ENCODE measurements at regions not wholly inside any gene's neighbourhood (a gene's known extent, or its start where the extent isn't known, plus 50 kb on each side); places are given as distances from the start of the nearest gene placed in this dataset.

DNA sequence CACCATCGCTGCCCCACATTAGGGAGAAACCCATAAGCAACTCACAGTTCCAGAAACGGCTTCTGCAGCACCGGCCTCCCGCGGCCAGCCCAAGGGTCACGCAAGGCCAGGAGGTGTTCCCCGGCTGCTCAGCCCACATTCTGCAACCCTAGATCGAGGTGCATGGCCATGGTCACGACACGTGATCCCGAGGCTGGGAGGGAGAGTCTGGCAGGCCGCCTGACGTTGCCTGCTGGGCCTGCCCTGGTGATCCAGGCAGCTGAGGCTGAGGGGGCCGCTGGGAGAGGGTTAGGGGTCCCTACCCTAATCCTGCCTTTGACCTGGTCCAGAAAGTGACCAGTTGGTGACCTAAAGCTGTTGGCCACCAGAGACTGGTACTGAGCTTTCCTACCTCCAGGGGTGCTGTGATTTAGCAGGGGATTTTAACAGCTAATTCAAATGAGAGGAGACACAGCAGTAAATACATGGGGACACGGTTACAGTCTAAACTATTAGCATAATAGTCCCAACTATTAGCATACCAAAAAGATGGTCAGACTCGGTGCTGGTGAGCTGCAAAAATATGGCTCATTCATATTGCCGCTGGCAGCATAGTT lies 97.4 kb upstream of the CIBAR2 start (continued):
- no peak for TF ChIP-seq SMC3 (IDR thresholded peaks at IDR 0.05; ENCODE audit: low read length)
- no peak for TF ChIP-seq ZNF616 (CRISPR knock-in tag; IDR thresholded peaks at IDR 0.05; ENCODE audit: low read depth)
- TF ChIP-seq HMGXB3 (CRISPR knock-in tag; IDR thresholded peaks at IDR 0.05; ENCODE audit: borderline replicate concordance): no peak
- TF ChIP-seq JUN (CRISPR knock-in tag; IDR thresholded peaks at IDR 0.05): 0 out of 2 replicates have a peak, but pooled peaks have one; percentile 34
- TF ChIP-seq, protein P1, sequence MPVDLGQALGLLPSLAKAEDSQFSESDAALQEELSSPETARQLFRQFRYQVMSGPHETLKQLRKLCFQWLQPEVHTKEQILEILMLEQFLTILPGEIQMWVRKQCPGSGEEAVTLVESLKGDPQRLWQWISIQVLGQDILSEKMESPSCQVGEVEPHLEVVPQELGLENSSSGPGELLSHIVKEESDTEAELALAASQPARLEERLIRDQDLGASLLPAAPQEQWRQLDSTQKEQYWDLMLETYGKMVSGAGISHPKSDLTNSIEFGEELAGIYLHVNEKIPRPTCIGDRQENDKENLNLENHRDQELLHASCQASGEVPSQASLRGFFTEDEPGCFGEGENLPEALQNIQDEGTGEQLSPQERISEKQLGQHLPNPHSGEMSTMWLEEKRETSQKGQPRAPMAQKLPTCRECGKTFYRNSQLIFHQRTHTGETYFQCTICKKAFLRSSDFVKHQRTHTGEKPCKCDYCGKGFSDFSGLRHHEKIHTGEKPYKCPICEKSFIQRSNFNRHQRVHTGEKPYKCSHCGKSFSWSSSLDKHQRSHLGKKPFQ (CRISPR knock-in tag; IDR thresholded peaks at IDR 0.05; ENCODE audit: insufficient replicate concordance): no peak
- no peak for TF ChIP-seq MTF2 (CRISPR knock-in tag; IDR thresholded peaks at IDR 0.05; ENCODE audit: borderline replicate concordance)
- TF ChIP-seq ZBTB3 (CRISPR knock-in tag; IDR thresholded peaks at IDR 0.05; ENCODE audit: borderline replicate concordance, low read depth): no peak
- TF ChIP-seq KDM1A (CRISPR knock-in tag; IDR thresholded peaks at IDR 0.05): 0 out of 2 replicates have a peak, but pooled peaks have one; percentile 28
- TF ChIP-seq ZBTB33 (CRISPR knock-in tag; IDR thresholded peaks at IDR 0.05): no peak
- no peak for TF ChIP-seq CBX2 (IDR thresholded peaks at IDR 0.05; ENCODE audit: low read depth, low read length)
- no peak for TF ChIP-seq CBX2 (CRISPR knock-in tag; IDR thresholded peaks at IDR 0.05; ENCODE audit: low read depth)
- peak; percentile 64; the same call in 1 of the 2 replicates for TF ChIP-seq MXD1 (CRISPR knock-in tag; IDR thresholded peaks at IDR 0.05)
- no peak for TF ChIP-seq MTERF4 (CRISPR knock-in tag; IDR thresholded peaks at IDR 0.05)
- TF ChIP-seq, protein P2, sequence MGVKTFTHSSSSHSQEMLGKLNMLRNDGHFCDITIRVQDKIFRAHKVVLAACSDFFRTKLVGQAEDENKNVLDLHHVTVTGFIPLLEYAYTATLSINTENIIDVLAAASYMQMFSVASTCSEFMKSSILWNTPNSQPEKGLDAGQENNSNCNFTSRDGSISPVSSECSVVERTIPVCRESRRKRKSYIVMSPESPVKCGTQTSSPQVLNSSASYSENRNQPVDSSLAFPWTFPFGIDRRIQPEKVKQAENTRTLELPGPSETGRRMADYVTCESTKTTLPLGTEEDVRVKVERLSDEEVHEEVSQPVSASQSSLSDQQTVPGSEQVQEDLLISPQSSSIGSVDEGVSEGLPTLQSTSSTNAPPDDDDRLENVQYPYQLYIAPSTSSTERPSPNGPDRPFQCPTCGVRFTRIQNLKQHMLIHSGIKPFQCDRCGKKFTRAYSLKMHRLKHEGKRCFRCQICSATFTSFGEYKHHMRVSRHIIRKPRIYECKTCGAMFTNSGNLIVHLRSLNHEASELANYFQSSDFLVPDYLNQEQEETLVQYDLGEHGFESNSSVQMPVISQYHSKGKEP (CRISPR knock-in tag; IDR thresholded peaks at IDR 0.05): no peak
- TF ChIP-seq, protein P3, sequence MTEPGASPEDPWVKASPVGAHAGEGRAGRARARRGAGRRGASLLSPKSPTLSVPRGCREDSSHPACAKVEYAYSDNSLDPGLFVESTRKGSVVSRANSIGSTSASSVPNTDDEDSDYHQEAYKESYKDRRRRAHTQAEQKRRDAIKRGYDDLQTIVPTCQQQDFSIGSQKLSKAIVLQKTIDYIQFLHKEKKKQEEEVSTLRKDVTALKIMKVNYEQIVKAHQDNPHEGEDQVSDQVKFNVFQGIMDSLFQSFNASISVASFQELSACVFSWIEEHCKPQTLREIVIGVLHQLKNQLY (CRISPR knock-in tag; IDR thresholded peaks at IDR 0.05): peak; percentile 98
- TF ChIP-seq FOXA3 (CRISPR knock-in tag; IDR thresholded peaks at IDR 0.05): peak; percentile 36; the same call in 1 of the 2 replicates
- TF ChIP-seq NR2C2 (CRISPR knock-in tag; IDR thresholded peaks at IDR 0.05; ENCODE audit: borderline replicate concordance): no peak
- TF ChIP-seq PHB2 (IDR thresholded peaks at IDR 0.05; ENCODE audit: partially characterized antibody): no peak
